ENCODE measurements at regions not wholly inside any gene's neighbourhood (a gene's known extent, or its start where the extent isn't known, plus 50 kb on each side); places are given as distances from the start of the nearest gene placed in this dataset.
"Not testable (repeated sequence)": the region's sequence is repeated elsewhere in the genome, so short reads cannot be mapped to it uniquely, and the experiment has no call there.

- no peak for DNase-seq
Observed at GRCh38 chr5:118603278-118603677, 385.1 kb downstream of the DTWD2 start.

GRCh38 chr5:118598311-118598710 is 390.0 kb downstream of the DTWD2 start:
- no peak for DNase-seq

GRCh38 chr5:118597543-118597942 is 390.8 kb downstream of the DTWD2 start:
- no peak for DNase-seq

- DNase-seq = no peak
Observed at GRCh38 chr5:118596255-118596654, 392.1 kb downstream of the DTWD2 start.

GRCh38 chr5:118593003-118593328 is 395.4 kb downstream of the DTWD2 start:
- DNase-seq = no peak

GRCh38 chr5:118592229-118593002 is 395.9 kb downstream of the DTWD2 start:
- no peak for DNase-seq

- DNase-seq = no peak
Observed at GRCh38 chr5:118590806-118591205, 397.5 kb downstream of the DTWD2 start.

GRCh38 chr5:118580949-118581348 is 407.4 kb downstream of the DTWD2 start:
- DNase-seq = no peak

GRCh38 chr5:118578093-118578492 is 410.3 kb downstream of the DTWD2 start:
- no peak for DNase-seq

GRCh38 chr5:118577621-118578020 is 410.7 kb downstream of the DTWD2 start:
- DNase-seq = no peak

- not testable (repeated sequence) for DNase-seq
Observed at GRCh38 chr5:118570276-118570675, 418.1 kb downstream of the DTWD2 start.

GRCh38 chr5:118569596-118569995 is 418.8 kb downstream of the DTWD2 start:
- not testable (repeated sequence) for DNase-seq

GRCh38 chr5:118565335-118565971 is 422.9 kb downstream of the DTWD2 start:
- DNase-seq = no peak

- DNase-seq = no peak
Observed at GRCh38 chr5:118561971-118562370, 426.4 kb downstream of the DTWD2 start.

GRCh38 chr5:118561235-118561634 is 427.1 kb downstream of the DTWD2 start:
- DNase-seq = no peak

GRCh38 chr5:118558871-118559270 is 429.5 kb downstream of the DTWD2 start:
- DNase-seq = no peak

GRCh38 chr5:118557251-118557661 is 431.1 kb downstream of the DTWD2 start:
- no peak for DNase-seq

- DNase-seq = no peak
Observed at GRCh38 chr5:118556792-118557191, 431.6 kb downstream of the DTWD2 start.

- DNase-seq = no peak
Observed at GRCh38 chr5:118555727-118556126, 432.6 kb downstream of the DTWD2 start.

GRCh38 chr5:118554981-118555380 is 433.4 kb downstream of the DTWD2 start:
- DNase-seq = no peak

- DNase-seq = no peak
Observed at GRCh38 chr5:118554241-118554640, 434.1 kb downstream of the DTWD2 start.

GRCh38 chr5:118553662-118554061 is 434.7 kb downstream of the DTWD2 start:
- DNase-seq = no peak

- no peak for DNase-seq
Observed at GRCh38 chr5:118552731-118553360, 435.5 kb downstream of the DTWD2 start.

GRCh38 chr5:118552146-118552545 is 436.2 kb downstream of the DTWD2 start:
- no peak for DNase-seq

Data from stimulated activated naive CD4-positive, alpha-beta T cell (primary cell).